ENCODE measurements at regions not wholly inside any gene's neighbourhood (a gene's known extent, or its start where the extent isn't known, plus 50 kb on each side); places are given as distances from the start of the nearest gene placed in this dataset.

DNA sequence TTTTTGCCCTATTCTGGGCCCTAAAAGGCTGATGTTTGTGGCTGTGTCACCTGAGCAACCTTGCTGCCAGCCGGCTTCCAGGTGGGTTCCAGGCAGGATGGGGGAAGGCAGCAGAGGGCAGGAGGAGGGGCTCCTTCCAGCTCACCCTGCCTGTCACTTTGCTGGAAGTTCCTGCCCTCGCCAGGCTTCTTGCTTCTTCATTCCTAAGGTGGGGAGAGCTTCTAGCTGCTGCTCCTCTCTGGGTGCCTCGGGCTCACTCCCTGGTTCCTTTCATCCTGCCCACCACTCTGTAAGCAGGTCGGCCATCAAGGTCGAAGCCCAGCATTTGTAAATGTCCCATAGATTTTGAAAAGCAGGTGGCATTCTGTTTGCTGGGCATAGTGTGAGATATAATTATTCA is 249.4 kb upstream of the HS6ST1 start:
- Histone ChIP-seq H3K4me3 (no peak overlapping the region), H3K27me3 (no peaks in the 10 kb centered on the region), H3K9me3 (no peaks in the 10 kb centered on the region), H3K36me3 (no peaks in the 10 kb centered on the region), H3K4me1 (peaks cover 0 to 10% (median 0%) of the 10 kb centered on the region in 3 donors), H3K27ac (no peak overlapping the region)
- no peak for TF ChIP-seq POLR2AphosphoS5 (IDR thresholded peaks at IDR 0.05)
- TF ChIP-seq, protein P1, sequence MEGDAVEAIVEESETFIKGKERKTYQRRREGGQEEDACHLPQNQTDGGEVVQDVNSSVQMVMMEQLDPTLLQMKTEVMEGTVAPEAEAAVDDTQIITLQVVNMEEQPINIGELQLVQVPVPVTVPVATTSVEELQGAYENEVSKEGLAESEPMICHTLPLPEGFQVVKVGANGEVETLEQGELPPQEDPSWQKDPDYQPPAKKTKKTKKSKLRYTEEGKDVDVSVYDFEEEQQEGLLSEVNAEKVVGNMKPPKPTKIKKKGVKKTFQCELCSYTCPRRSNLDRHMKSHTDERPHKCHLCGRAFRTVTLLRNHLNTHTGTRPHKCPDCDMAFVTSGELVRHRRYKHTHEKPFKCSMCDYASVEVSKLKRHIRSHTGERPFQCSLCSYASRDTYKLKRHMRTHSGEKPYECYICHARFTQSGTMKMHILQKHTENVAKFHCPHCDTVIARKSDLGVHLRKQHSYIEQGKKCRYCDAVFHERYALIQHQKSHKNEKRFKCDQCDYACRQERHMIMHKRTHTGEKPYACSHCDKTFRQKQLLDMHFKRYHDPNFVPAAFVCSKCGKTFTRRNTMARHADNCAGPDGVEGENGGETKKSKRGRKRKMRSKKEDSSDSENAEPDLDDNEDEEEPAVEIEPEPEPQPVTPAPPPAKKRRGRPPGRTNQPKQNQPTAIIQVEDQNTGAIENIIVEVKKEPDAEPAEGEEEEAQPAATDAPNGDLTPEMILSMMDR (IDR thresholded peaks at IDR 0.05), result no peak
- no peak for TF ChIP-seq EP300 (IDR thresholded peaks at IDR 0.05)
- TF ChIP-seq POLR2A (IDR thresholded peaks at IDR 0.05), result no peak
- 83 to 100% methylated on average over 1 to 2 of the region's 5 CpGs for WGBS, 2 donors (ENCODE audit: low coverage in 1 of 2)
- no peak for ATAC-seq

DNA sequence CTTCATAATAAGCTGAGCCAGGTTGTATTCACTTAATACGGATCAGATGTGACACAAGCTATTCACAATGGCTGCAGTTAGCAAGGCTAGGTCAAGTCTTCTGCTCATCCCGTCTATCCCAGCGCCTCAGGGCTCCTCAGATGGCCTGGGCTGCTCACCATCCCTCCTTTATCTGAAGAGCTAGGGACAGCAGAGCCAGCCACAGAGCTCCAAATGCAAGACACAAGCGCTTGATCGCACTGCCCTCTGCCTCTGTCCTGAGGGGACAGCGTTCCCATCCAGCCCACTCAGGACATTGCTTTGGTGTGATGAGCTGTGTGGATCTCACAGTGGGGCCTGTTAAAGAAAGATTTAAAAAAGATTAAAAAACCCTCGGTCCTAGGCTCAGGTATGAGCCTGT is 254.4 kb upstream of the HS6ST1 start:
- Histone ChIP-seq H3K27me3 (no peaks in the 10 kb centered on the region), H3K27ac (no peak overlapping the region), H3K36me3 (no peaks in the 10 kb centered on the region), H3K9me3 (no peaks in the 10 kb centered on the region), H3K4me1 (no peaks in the 10 kb centered on the region), H3K4me3 (no peak overlapping the region)
- no peak for TF ChIP-seq EP300 (IDR thresholded peaks at IDR 0.05)
- TF ChIP-seq, protein P1 (IDR thresholded peaks at IDR 0.05), result no peak
- no peak for ATAC-seq
- WGBS, 2 donors (ENCODE audit: low coverage in 1 of 2), result 73 to 81% methylated on average over 2 to 6 of the region's 7 CpGs

DNA sequence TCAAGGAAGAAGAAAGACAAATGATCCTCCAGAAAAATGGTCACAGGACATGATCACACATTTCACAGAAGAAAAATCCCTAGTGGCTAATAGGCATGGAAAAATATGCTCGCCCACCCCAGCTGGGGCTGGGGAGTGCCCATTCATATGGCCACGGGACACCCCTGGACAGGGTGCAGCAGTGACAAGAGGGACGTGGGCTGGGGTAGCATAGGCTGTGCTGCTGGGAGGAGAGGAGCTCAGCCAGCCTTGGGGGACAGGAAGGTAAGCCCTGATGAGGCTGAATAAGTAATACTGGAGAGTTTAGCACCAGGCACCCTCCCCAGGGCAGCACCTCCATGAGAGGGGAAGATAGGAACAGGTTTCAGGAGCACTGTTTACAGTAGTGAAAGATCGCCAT is 254.9 kb upstream of the HS6ST1 start:
- H3K4me3 ChIP-seq, result no peak overlapping the region
- no peak overlapping the region for H3K27ac ChIP-seq
- WGBS, 2 donors (ENCODE audit: low coverage in 1 of 2), result 83 to 95% methylated on average over 3 to 4 of the region's 4 CpGs
- TF ChIP-seq EP300 (IDR thresholded peaks at IDR 0.05) (no peak), POLR2AphosphoS5 (IDR thresholded peaks at IDR 0.05) (no peak), POLR2A (IDR thresholded peaks at IDR 0.05) (no peak)
- TF ChIP-seq, protein P1 (IDR thresholded peaks at IDR 0.05), result no peak
- H3K27me3 ChIP-seq, result no peaks in the 10 kb centered on the region
- no peaks in the 10 kb centered on the region for H3K36me3 ChIP-seq
- no peaks in the 10 kb centered on the region for H3K4me1 ChIP-seq
- no peaks in the 10 kb centered on the region for H3K9me3 ChIP-seq
- ATAC-seq, result no peak

DNA sequence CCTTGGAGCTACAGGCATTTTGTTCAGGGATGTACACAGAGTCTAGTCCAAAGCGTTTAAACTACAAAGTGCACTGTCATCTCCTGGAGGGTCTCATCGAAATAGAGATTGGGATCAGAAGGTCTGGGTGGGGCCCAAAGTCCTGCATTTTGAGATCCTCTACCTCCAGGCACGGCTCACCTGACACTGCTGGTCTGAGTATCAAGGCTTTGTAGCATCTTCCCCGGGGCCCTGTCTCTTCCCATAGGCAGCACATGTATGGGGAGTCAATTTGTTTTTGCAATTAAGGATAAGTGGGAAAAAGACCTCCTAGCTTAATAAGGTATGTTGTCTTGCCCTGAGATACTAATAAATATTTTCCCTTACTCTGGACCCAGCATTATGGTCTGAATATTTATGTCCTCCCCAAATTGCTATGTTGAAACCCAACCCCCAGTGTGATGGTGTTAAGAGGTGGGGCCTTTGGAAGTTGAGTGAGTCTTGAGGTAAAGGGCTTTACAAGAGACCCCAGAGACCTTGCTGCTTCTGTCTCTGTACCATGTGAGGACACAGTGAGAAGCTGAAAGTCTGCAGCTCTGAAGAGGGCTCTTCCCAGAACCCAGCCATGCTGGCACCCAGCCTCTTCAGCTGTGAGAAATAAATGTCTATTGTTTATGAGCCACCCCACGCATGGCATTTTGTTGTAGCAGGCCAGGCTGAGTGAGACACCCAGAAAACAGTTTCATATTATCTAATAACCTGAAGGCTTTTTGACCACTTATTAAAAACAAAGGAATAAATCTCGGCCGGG is 258.7 kb upstream of the HS6ST1 start:
- TF ChIP-seq EP300 (IDR thresholded peaks at IDR 0.05) (no peak), POLR2AphosphoS5 (IDR thresholded peaks at IDR 0.05) (no peak)
- Histone ChIP-seq H3K27me3 (no peaks in the 10 kb centered on the region), H3K27ac (no peak overlapping the region), H3K4me1 (no peaks in the 10 kb centered on the region), H3K4me3 (no peak overlapping the region), H3K36me3 (no peaks in the 10 kb centered on the region), H3K9me3 (no peaks in the 10 kb centered on the region)
- ATAC-seq, result no peak
- WGBS, 2 donors (ENCODE audit: low coverage in 1 of 2), result 94 to 100% methylated on average over 2 to 5 of the region's 7 CpGs

DNA sequence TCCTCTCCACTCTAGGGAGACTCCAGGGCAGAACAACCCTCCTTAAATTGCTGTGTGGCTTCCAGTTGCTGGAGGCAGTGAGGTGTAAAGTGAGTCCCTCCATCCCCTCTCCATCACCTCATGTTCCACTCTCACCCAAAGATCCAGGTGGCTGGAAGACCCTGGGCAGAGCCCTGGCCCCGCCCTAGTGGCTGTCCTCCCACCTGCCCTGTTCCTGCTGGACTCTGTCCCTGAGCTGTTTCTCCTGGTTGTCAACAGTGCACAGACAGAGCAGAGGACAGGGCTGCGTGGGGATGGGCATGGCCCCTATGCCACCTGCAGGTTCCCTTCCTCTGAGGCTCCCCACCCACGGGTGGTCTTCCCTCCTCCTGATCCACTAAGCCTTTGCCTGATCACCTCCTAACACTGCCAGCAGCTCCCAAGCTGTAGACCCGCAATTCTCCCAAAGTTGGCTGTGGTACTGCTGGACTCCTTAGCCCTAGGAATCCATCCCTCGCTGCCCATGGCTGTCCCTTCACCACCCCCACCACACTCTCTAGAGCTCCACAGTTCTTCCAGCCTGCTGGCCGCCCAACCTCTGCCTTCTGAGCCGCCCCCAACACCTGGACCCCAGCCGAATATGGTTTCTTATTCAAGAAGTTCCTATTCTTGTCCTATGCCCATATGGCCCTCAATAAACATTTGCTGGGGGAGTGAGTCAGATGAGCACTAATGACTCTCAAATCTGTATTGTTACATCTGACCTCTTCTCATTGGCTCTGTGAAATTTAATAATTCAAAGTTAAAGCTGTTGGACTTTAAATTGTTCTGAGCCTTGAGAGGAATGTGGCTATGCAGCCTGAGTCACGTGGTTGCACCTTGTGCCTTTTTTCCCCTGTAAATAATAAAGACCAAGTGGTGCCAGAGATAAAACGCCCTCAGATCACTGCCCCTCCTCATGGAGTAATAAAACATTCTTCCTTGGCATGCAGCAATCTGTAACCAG is 260.0 kb upstream of the HS6ST1 start:
- Histone ChIP-seq H3K27ac (no peak overlapping the region), H3K4me3 (no peak overlapping the region)
- TF ChIP-seq, protein P1 (IDR thresholded peaks at IDR 0.05), result no peak
- no peak for TF ChIP-seq EP300 (IDR thresholded peaks at IDR 0.05)
- TF ChIP-seq POLR2A (IDR thresholded peaks at IDR 0.05), result no peak
- TF ChIP-seq POLR2AphosphoS5 (IDR thresholded peaks at IDR 0.05), result no peak

More for the DNA sequence above, 260.0 kb upstream of the HS6ST1 start:
- H3K36me3 ChIP-seq, result no peaks in the 10 kb centered on the region
- WGBS, 2 donors (ENCODE audit: low coverage in 1 of 2), result 78 to 79% methylated on average over 7 to 8 of the region's 10 CpGs
- no peaks in the 10 kb centered on the region for H3K9me3 ChIP-seq
- H3K4me1 ChIP-seq, result no peaks in the 10 kb centered on the region
- H3K27me3 ChIP-seq, result no peaks in the 10 kb centered on the region
- no peak for ATAC-seq

Data from gastroesophageal sphincter (tissue), 4 donors.